Pancreas (tissue), 10 donors: ENCODE measurements at regions not wholly inside any gene's neighbourhood (a gene's known extent, or its start where the extent isn't known, plus 50 kb on each side); places are given as distances from the start of the nearest gene placed in this dataset.
"Not testable (repeated sequence)": the region's sequence is repeated elsewhere in the genome, so short reads cannot be mapped to it uniquely, and the experiment has no call there.

Experiments
- ATAC-seq, 4 donors: fragments of 200-7000 bp; cut with Tn5 transposase; one replicate each; pipeline versions ENCODE4 v1.8.0 to v1.9.1; 2020; ENCODE audit warnings: mild to moderate bottlenecking in 4 of 4, moderate library complexity in 4 of 4
- DNase-seq, 6 donors: peaks; one replicate each; pipeline ENCODE4 v3.0.0-alpha.2; 2020
- FAIRE-seq: peaks from 2 replicates; lab custom pipeline; 2012; peaks lifted over from hg19 to GRCh38; lab: Jason Lieb, UNC
- H3K27ac ChIP-seq, 4 donors: fragments of 200-600 bp; sonication (generic); 1 replicate in 3 of 4; 2 replicates in 1 of 4; pipeline versions ENCODE4 v1.5.0 to v1.8.0; 2020
- H3K27me3 ChIP-seq, 4 donors: fragments of 200-600 bp; one replicate each; pipeline ENCODE4 v1.8.0; 2021
- H3K36me3 ChIP-seq, 3 donors: fragments of 200-600 bp; sonication (generic) in 1 of 3; one replicate each; pipeline versions ENCODE4 v1.5.0 to v1.8.0; 2020 to 2021
- H3K4me1 ChIP-seq, 3 donors: fragments of 200-600 bp; one replicate each; pipeline ENCODE4 v1.8.0; 2021
- H3K4me3 ChIP-seq, 4 donors: fragments of 200-600 bp; sonication (generic) in 2 of 4; one replicate each; pipeline versions ENCODE4 v1.5.0 to v1.8.0; 2020 to 2021
- H3K9me3 ChIP-seq, 4 donors: fragments of 200-600 bp; one replicate each; pipeline ENCODE4 v1.8.0; 2021
- CTCF ChIP-seq, 4 donors: fragments of 200-600 bp; sonication (generic) in 3 of 4; IDR thresholded peaks; one replicate each; pipeline versions ENCODE4 v1.5.0 to v1.8.0; 2021; ENCODE audit warnings: antibody characterized with exemption in 4 of 4
- WGBS, 2 donors: extraction: QIAGEN DNeasy Blood & Tissue Kit; methylation state at CpG; one replicate each; pipeline ENCODE4 v1.1.7; 2013; 5-methylcytosine and 5-hydroxymethylcytosine counted together
- intact Hi-C, 3 donors: fragments of 100-400 bp; cut with DNase I; formaldehyde crosslinking; loops; one replicate each; pipeline versions ENCODE4 v1.11.1 to v1.14.2; 2022
- donor health status: healthy with polysubstance abuse.
- donor health status: DM: no; HTN: no; CAD: no; lungs with moderate emphysema.
- donor health status: DM: no; HTN: no; CAD: no.
- donor health status: control.
- donor health status: control.
- donor health status: Bipolar disorder and iron deficiency.
- donor health status: DM: yes; HTN: yes; CAD: no.
- donor health status: DM: no; HTN: no; CAD: no.
- donor health status: DM: no; HTN: no; CAD: no.
- donor health status: DM: yes; HTN: yes; CAD: no.

- FAIRE-seq (no peak), DNase-seq (peak in 1 of 6 donors; percentile 58), ATAC-seq (no peak)
- H3K9me3 ChIP-seq = no peaks in the 10 kb centered on the region
- 80 to 87% methylated on average over 21 of the region's 21 CpGs for WGBS, 2 donors
- H3K4me3 ChIP-seq = no peak overlapping the region
- intact Hi-C loops = no loop called here
- no peak for TF ChIP-seq CTCF (IDR thresholded peaks at IDR 0.05)
- H3K4me1 ChIP-seq = no peaks in the 10 kb centered on the region
- H3K36me3 ChIP-seq = no peaks in the 10 kb centered on the region
- no peak overlapping the region for H3K27ac ChIP-seq
- peaks cover 0 to 6% (median 0%) of the 10 kb centered on the region in 4 donors for H3K27me3 ChIP-seq
Measured at GRCh38 chrX:65392284-65392683, 142.3 kb downstream of the LAS1L start.

DNA sequence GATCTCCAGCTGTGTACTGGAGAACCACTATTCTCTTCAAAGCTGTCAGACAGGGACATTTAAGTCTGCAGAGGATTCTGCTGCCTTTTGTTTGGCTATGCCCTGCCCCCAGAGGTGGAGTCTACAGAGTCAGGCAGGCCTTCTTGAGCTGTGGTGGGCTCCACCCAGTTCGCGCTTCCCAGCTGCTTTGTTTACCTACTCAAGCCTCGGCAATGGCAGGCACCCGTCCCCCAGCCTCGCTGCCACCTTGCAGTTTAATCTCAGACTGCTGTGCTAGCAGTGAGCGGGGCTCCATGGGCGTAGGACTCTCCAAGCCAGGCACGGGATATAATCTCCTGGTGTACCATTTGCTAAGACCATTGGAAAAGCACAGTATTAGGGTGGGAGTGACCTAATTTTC, 145.5 kb downstream of the LAS1L start:
- H3K4me1 ChIP-seq, H3K36me3 ChIP-seq, H3K9me3 ChIP-seq, FAIRE-seq, ATAC-seq, intact Hi-C loops, H3K27me3 ChIP-seq, H3K4me3 ChIP-seq, H3K27ac ChIP-seq: not testable (repeated sequence)
- DNase-seq = peak in 1 of 6 donors; percentile 28
- 86 to 88% methylated on average over 8 of the region's 8 CpGs for WGBS, 2 donors
